Vagina (tissue), 2 donors: ENCODE measurements at regions not wholly inside any gene's neighbourhood (a gene's known extent, or its start where the extent isn't known, plus 50 kb on each side); places are given as distances from the start of the nearest gene placed in this dataset.
"Not testable (repeated sequence)": the region's sequence is repeated elsewhere in the genome, so short reads cannot be mapped to it uniquely, and the experiment has no call there.

Source experiments
- DNase-seq, 2 donors: peaks; one replicate each; pipeline ENCODE4 v3.0.0-alpha.2; 2017; ENCODE audit errors: extremely low spot score in 2 of 2
- H3K27ac ChIP-seq: fragments of 200-600 bp; sonication (generic); one replicate; pipeline ENCODE4 v1.5.1; 2019
- H3K27me3 ChIP-seq: fragments of 200-600 bp; sonication (generic); one replicate; pipeline ENCODE4 v1.5.1; 2019
- H3K36me3 ChIP-seq, 2 donors: fragments of 200-600 bp; sonication (generic); one replicate each; pipeline ENCODE4 v1.5.1; 2017 to 2019
- H3K4me1 ChIP-seq: fragments of 200-600 bp; sonication (generic); one replicate; pipeline ENCODE4 v1.5.1; 2019
- H3K4me3 ChIP-seq, 2 donors: fragments of 200-600 bp; sonication (generic); 1 replicate in 1 of 2; 2 replicates in 1 of 2; pipeline ENCODE4 v1.5.1; 2016 to 2019
- H3K9me3 ChIP-seq: fragments of 200-600 bp; sonication (generic); one replicate; pipeline ENCODE4 v1.5.1; 2019
- CTCF ChIP-seq, 3 experiments: fragments of 450-650 bp in 2 of 3; fragments of 200-600 bp in 1 of 3; sonication (generic) in 1 of 3; IDR thresholded peaks; one replicate each; pipeline ENCODE4 v1.5.1; 2017 to 2019; ENCODE audit warnings: antibody characterized with exemption in 3 of 3, mild to moderate bottlenecking in 2 of 3, moderate library complexity in 2 of 3
- POLR2A ChIP-seq, 2 donors: fragments of 450-650 bp; IDR thresholded peaks; one replicate each; pipeline ENCODE4 v1.6.1; 2017; ENCODE audit warnings: antibody characterized with exemption in 2 of 2, mild to moderate bottlenecking in 2 of 2, moderate library complexity in 2 of 2
- POLR2AphosphoS5 ChIP-seq, 2 donors: sonication (generic); formaldehyde crosslinking; IDR thresholded peaks; one replicate each; pipeline ENCODE4 v1.9.0; 2017; ENCODE audit warnings: antibody characterized with exemption in 2 of 2, mild to moderate bottlenecking in 2 of 2, low read depth in 1 of 2; ENCODE audit not compliant: insufficient read depth in 1 of 2
- intact Hi-C: fragments of 100-400 bp; cut with DNase I; formaldehyde crosslinking; loops from one replicate; pipeline ENCODE4 v1.15.1; 2023

- H3K4me1 ChIP-seq, H3K9me3 ChIP-seq, H3K27ac ChIP-seq, H3K27me3 ChIP-seq, intact Hi-C loops, H3K4me3 ChIP-seq, H3K36me3 ChIP-seq, DNase-seq: not testable (repeated sequence)
Observed at GRCh38 chr9:65462476-65462875, 177.5 kb upstream of the FOXD4L5 start.

GRCh38 chr9:65459756-65460320, 174.8 kb upstream of the FOXD4L5 start:
- Histone ChIP-seq H3K9me3 (no peaks in the 10 kb centered on the region), H3K27me3 (no peaks in the 10 kb centered on the region), H3K36me3 (no peaks in the 10 kb centered on the region), H3K4me3 (no peak overlapping the region), H3K27ac (no peak overlapping the region), H3K4me1 (no peaks in the 10 kb centered on the region)
- intact Hi-C loops, result no loop called here
- DNase-seq, result no peak
- TF ChIP-seq CTCF (IDR thresholded peaks at IDR 0.05) (no peak), POLR2A (IDR thresholded peaks at IDR 0.05) (no peak)

GRCh38 chr9:65458992-65459391, 174.0 kb upstream of the FOXD4L5 start:
- Histone ChIP-seq H3K9me3 (no peaks in the 10 kb centered on the region), H3K27me3 (no peaks in the 10 kb centered on the region), H3K4me1 (no peaks in the 10 kb centered on the region), H3K36me3 (no peaks in the 10 kb centered on the region), H3K27ac (no peak overlapping the region), H3K4me3 (no peak overlapping the region)
- no peak for DNase-seq
- TF ChIP-seq CTCF (IDR thresholded peaks at IDR 0.05), result no peak
- no peak for TF ChIP-seq POLR2A (IDR thresholded peaks at IDR 0.05)
- no peak for TF ChIP-seq POLR2AphosphoS5 (IDR thresholded peaks at IDR 0.05; ENCODE audit: insufficient read depth in 1 of 2, low read depth in 1 of 2)
- intact Hi-C loops, result no loop called here

GRCh38 chr9:65458465-65458864, 173.5 kb upstream of the FOXD4L5 start:
- intact Hi-C loops, result no loop called here
- no peaks in the 10 kb centered on the region for H3K9me3 ChIP-seq
- H3K27me3 ChIP-seq, result no peaks in the 10 kb centered on the region
- H3K27ac ChIP-seq, result no peak overlapping the region
- no peak for TF ChIP-seq CTCF (IDR thresholded peaks at IDR 0.05)
- no peak for TF ChIP-seq POLR2A (IDR thresholded peaks at IDR 0.05)
- TF ChIP-seq POLR2AphosphoS5 (IDR thresholded peaks at IDR 0.05; ENCODE audit: insufficient read depth in 1 of 2, low read depth in 1 of 2), result no peak
- no peaks in the 10 kb centered on the region for H3K4me1 ChIP-seq
- no peak for DNase-seq
- no peaks in the 10 kb centered on the region for H3K36me3 ChIP-seq
- H3K4me3 ChIP-seq, result no peak overlapping the region

GRCh38 chr9:65456991-65457390, 172.0 kb upstream of the FOXD4L5 start:
- H3K4me3 ChIP-seq, H3K4me1 ChIP-seq, DNase-seq, H3K9me3 ChIP-seq, H3K36me3 ChIP-seq, H3K27me3 ChIP-seq, H3K27ac ChIP-seq, intact Hi-C loops: not testable (repeated sequence)

- H3K4me3 ChIP-seq, H3K4me1 ChIP-seq, H3K9me3 ChIP-seq, H3K27ac ChIP-seq, H3K36me3 ChIP-seq, H3K27me3 ChIP-seq, DNase-seq, intact Hi-C loops: not testable (repeated sequence)
Observed at GRCh38 chr9:65455751-65456647, 171.0 kb upstream of the FOXD4L5 start.

- H3K4me1 ChIP-seq, H3K9me3 ChIP-seq, H3K27me3 ChIP-seq, intact Hi-C loops, H3K27ac ChIP-seq, H3K36me3 ChIP-seq, H3K4me3 ChIP-seq, DNase-seq: not testable (repeated sequence)
Observed at GRCh38 chr9:65455136-65455535, 170.1 kb upstream of the FOXD4L5 start.

- H3K27me3 ChIP-seq, intact Hi-C loops, DNase-seq: not testable (repeated sequence)
Observed at GRCh38 chr9:65454666-65455065, 169.7 kb upstream of the FOXD4L5 start.

GRCh38 chr9:65454034-65454433, 169.0 kb upstream of the FOXD4L5 start:
- DNase-seq, H3K36me3 ChIP-seq: not testable (repeated sequence)

More at GRCh38 chr9:65454666-65455065, 169.7 kb upstream of the FOXD4L5 start:
- not testable (repeated sequence) for H3K4me1 ChIP-seq, H3K27ac ChIP-seq, H3K36me3 ChIP-seq, H3K9me3 ChIP-seq, H3K4me3 ChIP-seq

More at GRCh38 chr9:65454034-65454433, 169.0 kb upstream of the FOXD4L5 start:
- intact Hi-C loops, H3K4me1 ChIP-seq, H3K9me3 ChIP-seq, H3K4me3 ChIP-seq, H3K27ac ChIP-seq, H3K27me3 ChIP-seq: not testable (repeated sequence)
